NCI-H345 (cell line): ENCODE measurements at regions not wholly inside any gene's neighbourhood (a gene's known extent, or its start where the extent isn't known, plus 50 kb on each side); places are given as distances from the start of the nearest gene placed in this dataset.

Source experiments
- DNase-seq: peaks from one replicate; lab custom pipeline; 2025; lab: John Stamatoyannopoulos, UW

- no peak for DNase-seq
Measured at GRCh38 chr1:115577513-115577912, 64.3 kb upstream of the VANGL1 start.

- no peak for DNase-seq
Measured at GRCh38 chr1:115575661-115576060, 66.1 kb upstream of the VANGL1 start.

GRCh38 chr1:115572710-115573109, 69.1 kb upstream of the VANGL1 start:
- no peak for DNase-seq

GRCh38 chr1:115567431-115567830, 74.3 kb upstream of the VANGL1 start:
- no peak for DNase-seq

GRCh38 chr1:115565791-115566190, 76.0 kb upstream of the VANGL1 start:
- DNase-seq: no peak

GRCh38 chr1:115565353-115565752, 76.4 kb upstream of the VANGL1 start:
- no peak for DNase-seq

GRCh38 chr1:115564201-115564600, 77.6 kb upstream of the VANGL1 start:
- no peak for DNase-seq

GRCh38 chr1:115560027-115560426, 81.7 kb upstream of the VANGL1 start:
- DNase-seq: no peak

GRCh38 chr1:115558275-115558674, 83.5 kb upstream of the VANGL1 start:
- no peak for DNase-seq

GRCh38 chr1:115557715-115558114, 84.1 kb upstream of the VANGL1 start:
- DNase-seq: peak; percentile 56

- DNase-seq: no peak
Measured at GRCh38 chr1:115556236-115556635, 85.5 kb upstream of the VANGL1 start.

GRCh38 chr1:115555446-115555845, 86.3 kb upstream of the VANGL1 start:
- DNase-seq: no peak

- DNase-seq: no peak
Measured at GRCh38 chr1:115547696-115548095, 94.1 kb upstream of the VANGL1 start.

- no peak for DNase-seq
Measured at GRCh38 chr1:115546846-115547245, 94.9 kb upstream of the VANGL1 start.

- peak; percentile 3 for DNase-seq
Measured at GRCh38 chr1:115545791-115546733, 95.7 kb upstream of the VANGL1 start.

- no peak for DNase-seq
Measured at GRCh38 chr1:115545096-115545720, 96.6 kb upstream of the VANGL1 start.

- no peak for DNase-seq
Measured at GRCh38 chr1:115544131-115544530, 97.6 kb upstream of the VANGL1 start.

GRCh38 chr1:115543247-115543646, 98.5 kb upstream of the VANGL1 start:
- DNase-seq: no peak

GRCh38 chr1:115539736-115540135, 102.0 kb upstream of the VANGL1 start:
- DNase-seq: no peak

- DNase-seq: no peak
Measured at GRCh38 chr1:115539061-115539460, 102.7 kb upstream of the VANGL1 start.

- no peak for DNase-seq
Measured at GRCh38 chr1:115538579-115538978, 103.2 kb upstream of the VANGL1 start.

- DNase-seq: no peak
Measured at GRCh38 chr1:115537415-115537814, 104.4 kb upstream of the VANGL1 start.

- DNase-seq: no peak
Measured at GRCh38 chr1:115536279-115536816, 105.4 kb upstream of the VANGL1 start.
